Lung (tissue), 11 donors: ENCODE measurements at regions not wholly inside any gene's neighbourhood (a gene's known extent, or its start where the extent isn't known, plus 50 kb on each side); places are given as distances from the start of the nearest gene placed in this dataset.

ENCODE experiments used
- ATAC-seq: fragments of 200-7000 bp; cut with Tn5 transposase; one replicate; pipeline ENCODE4 v1.9.1; 2020; ENCODE audit warnings: moderate number of reproducible peaks; ENCODE audit not compliant: insufficient read depth, low FRiP score
- DNase-seq, 3 donors: peaks; one replicate each; pipeline ENCODE4 v3.0.0-alpha.2; 2013 to 2017
- H3K27ac ChIP-seq, 2 donors: one replicate each; pipeline ENCODE4 v1.5.1; 2013; ENCODE audit warnings: mild to moderate bottlenecking in 2 of 2, moderate library complexity in 2 of 2, control low read depth in 1 of 2, inconsistent platforms in 1 of 2, low read depth in 1 of 2, low read length in 1 of 2
- H3K27me3 ChIP-seq, 3 donors: one replicate each; pipeline ENCODE4 v1.5.1; 2013; ENCODE audit warnings: low read length in 2 of 3; ENCODE audit not compliant: control insufficient read depth in 3 of 3, insufficient read depth in 3 of 3
- H3K36me3 ChIP-seq, 4 donors: one replicate each; pipeline ENCODE4 v1.5.1; 2013; ENCODE audit warnings: low read length in 4 of 4, mild to moderate bottlenecking in 1 of 4, moderate library complexity in 1 of 4; ENCODE audit not compliant: control insufficient read depth in 4 of 4, insufficient read depth in 4 of 4
- H3K4me1 ChIP-seq, 5 donors: one replicate each; pipeline ENCODE4 v1.5.1; 2013; ENCODE audit warnings: low read length in 5 of 5, mild to moderate bottlenecking in 2 of 5, moderate library complexity in 1 of 5; ENCODE audit not compliant: control insufficient read depth in 5 of 5, insufficient read depth in 5 of 5
- H3K4me3 ChIP-seq: one replicate; pipeline ENCODE4 v1.5.1; 2013; ENCODE audit warnings: mild to moderate bottlenecking, control low read depth, moderate library complexity
- H3K9ac ChIP-seq, 2 donors: one replicate each; pipeline ENCODE4 v1.5.1; 2013; ENCODE audit warnings: low read length in 2 of 2, control low read depth in 1 of 2; ENCODE audit not compliant: insufficient read depth in 1 of 2
- H3K9me3 ChIP-seq, 4 donors: one replicate each; pipeline ENCODE4 v1.5.1; 2013; ENCODE audit warnings: low read length in 3 of 4, mild to moderate bottlenecking in 1 of 4, moderate library complexity in 1 of 4; ENCODE audit not compliant: control insufficient read depth in 4 of 4, insufficient read depth in 3 of 4
- WGBS, 2 donors: extraction: QIAGEN DNeasy Blood & Tissue Kit; methylation state at CpG; one replicate each; pipeline ENCODE4 v1.1.7; 2013; 5-methylcytosine and 5-hydroxymethylcytosine counted together
- TF ChIP-seq, protein P1 (sequence below): IDR thresholded peaks from 2 replicates; pipeline ENCODE4 v1.5.1; 2012; ENCODE audit warnings: mild to moderate bottlenecking; ENCODE audit errors: control extremely low read depth, extremely low read depth
- donor health status: control.
- donor health status: control.
- donor health status: Bipolar disorder and iron deficiency.
- donor health status: healthy.
- donor health status: DM: yes; HTN: yes; CAD: no.

DNA sequence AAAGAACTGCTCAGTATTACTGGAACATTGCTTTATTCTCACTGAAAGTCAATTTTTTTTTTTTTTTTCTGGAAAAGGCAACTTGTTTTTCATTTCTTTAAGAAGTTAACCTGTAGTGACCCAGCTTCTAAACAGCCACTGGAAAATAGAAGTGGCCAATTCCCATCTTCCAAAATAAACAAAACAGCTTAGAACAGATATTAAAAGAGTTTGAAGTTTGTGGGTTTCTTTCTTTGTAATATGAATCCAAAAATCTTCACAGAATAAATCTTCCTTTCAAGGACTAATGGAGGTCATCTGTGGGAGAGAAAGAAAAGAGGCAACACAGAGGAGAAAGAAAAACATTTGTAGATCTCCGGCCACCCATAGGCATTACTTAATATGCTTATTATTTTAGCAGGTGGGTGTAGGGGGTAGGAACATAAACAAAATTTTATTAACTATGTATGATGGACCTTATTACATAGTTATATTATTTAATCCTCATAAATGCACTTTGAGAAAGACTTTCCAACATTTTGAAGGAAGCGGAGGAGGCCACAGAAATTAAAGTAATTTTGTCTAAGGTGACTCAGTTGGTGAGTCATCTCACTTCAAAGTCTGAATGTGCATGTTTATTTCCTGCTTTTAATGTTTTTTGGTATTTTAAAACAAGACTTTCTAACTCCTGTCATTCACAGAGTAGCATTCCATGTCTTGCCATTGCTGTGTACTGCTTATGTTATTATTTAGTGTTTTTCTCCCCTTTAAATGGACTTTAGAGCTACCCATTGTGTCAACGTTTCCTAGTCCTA is 1791.8 kb upstream of the WWC1 start:
- H3K27me3 ChIP-seq: no peaks in the 10 kb centered on the region
- no peak overlapping the region for H3K27ac ChIP-seq
- TF ChIP-seq, protein P1, sequence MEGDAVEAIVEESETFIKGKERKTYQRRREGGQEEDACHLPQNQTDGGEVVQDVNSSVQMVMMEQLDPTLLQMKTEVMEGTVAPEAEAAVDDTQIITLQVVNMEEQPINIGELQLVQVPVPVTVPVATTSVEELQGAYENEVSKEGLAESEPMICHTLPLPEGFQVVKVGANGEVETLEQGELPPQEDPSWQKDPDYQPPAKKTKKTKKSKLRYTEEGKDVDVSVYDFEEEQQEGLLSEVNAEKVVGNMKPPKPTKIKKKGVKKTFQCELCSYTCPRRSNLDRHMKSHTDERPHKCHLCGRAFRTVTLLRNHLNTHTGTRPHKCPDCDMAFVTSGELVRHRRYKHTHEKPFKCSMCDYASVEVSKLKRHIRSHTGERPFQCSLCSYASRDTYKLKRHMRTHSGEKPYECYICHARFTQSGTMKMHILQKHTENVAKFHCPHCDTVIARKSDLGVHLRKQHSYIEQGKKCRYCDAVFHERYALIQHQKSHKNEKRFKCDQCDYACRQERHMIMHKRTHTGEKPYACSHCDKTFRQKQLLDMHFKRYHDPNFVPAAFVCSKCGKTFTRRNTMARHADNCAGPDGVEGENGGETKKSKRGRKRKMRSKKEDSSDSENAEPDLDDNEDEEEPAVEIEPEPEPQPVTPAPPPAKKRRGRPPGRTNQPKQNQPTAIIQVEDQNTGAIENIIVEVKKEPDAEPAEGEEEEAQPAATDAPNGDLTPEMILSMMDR: no peak
- DNase-seq (peak in 1 of 3 donors; percentile 11), ATAC-seq (no peak)
- no peak overlapping the region for H3K4me3 ChIP-seq
- no peaks in the 10 kb centered on the region for H3K9me3 ChIP-seq
- H3K9ac ChIP-seq: no peak overlapping the region
- 71 to 85% methylated on average over 3 of the region's 3 CpGs for WGBS, 2 donors
- H3K36me3 ChIP-seq: no peaks in the 10 kb centered on the region
- H3K4me1 ChIP-seq: no peaks in the 10 kb centered on the region

DNA sequence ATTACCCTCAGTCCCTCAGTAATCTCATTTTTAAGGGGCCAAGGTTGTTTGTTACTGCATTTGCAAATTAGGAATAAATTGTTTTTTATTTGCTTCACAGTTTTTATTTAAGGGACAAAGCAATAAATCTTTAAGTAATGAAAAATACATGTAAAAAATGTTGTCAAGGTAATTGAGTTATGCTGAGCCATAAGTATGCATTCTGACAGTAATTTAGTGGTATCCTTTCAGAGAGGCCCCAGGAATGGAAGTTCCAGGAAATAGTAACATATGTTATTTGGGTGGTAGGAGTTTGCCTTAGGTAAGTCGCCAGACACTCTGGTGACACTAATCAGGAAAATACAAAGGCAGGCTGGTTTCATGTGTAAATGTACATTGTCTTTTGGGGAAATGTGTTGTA is 1787.9 kb upstream of the WWC1 start:
- no peaks in the 10 kb centered on the region for H3K36me3 ChIP-seq
- no peak for DNase-seq
- ATAC-seq: no peak
- 77 to 85% methylated on average over 1 of the region's 1 CpG for WGBS, 2 donors
- H3K27ac ChIP-seq: no peak overlapping the region
- H3K4me3 ChIP-seq: no peak overlapping the region
- no peak overlapping the region for H3K9ac ChIP-seq
- H3K9me3 ChIP-seq: no peaks in the 10 kb centered on the region
- H3K27me3 ChIP-seq: no peaks in the 10 kb centered on the region
- H3K4me1 ChIP-seq: no peaks in the 10 kb centered on the region
- TF ChIP-seq, protein P1: no peak

DNA sequence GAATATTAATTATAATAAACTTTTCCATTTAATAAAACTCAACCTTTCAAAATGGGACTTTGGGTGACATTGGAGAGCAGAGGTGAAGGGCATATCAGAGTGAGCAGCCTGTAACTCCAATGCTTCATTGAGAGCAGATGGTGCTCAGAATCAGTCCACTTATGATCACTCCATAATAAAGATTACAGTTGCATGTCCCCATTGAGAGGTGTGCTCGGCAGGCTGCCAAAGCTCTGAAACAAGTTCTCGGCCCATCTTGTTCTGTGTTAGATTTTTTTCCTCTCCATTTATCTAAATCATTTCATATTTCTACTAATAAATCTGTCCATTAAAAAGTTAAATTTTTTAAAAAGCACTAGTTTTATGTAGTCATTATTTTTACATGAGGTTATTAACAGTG is 1786.4 kb upstream of the WWC1 start:
- Histone ChIP-seq H3K9me3 (no peaks in the 10 kb centered on the region), H3K4me1 (no peaks in the 10 kb centered on the region), H3K27me3 (no peaks in the 10 kb centered on the region), H3K4me3 (no peak overlapping the region), H3K9ac (no peak overlapping the region), H3K36me3 (no peaks in the 10 kb centered on the region), H3K27ac (no peak overlapping the region)
- TF ChIP-seq, protein P1: no peak
- DNase-seq: no peak
- 77 to 84% methylated on average over 2 of the region's 2 CpGs for WGBS, 2 donors
- no peak for ATAC-seq

DNA sequence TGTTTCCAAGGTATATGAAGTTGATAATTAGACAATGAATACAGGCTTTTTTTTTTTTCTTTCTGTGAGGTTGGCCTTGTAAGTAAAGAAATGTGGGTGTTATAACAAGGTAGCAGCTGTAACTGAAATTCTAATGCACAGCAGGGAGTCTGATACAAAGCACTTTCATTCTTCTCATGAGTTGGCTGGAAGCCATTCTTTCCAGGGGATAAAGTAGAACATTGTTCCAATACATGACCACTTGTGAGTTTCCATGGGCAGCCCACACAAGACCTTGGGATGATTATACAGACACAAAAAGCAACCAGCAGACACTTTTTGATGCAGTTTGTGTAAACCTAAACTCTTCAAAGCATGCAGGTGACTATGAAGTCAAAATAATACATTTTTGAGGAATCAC is 1785.9 kb upstream of the WWC1 start:
- DNase-seq: peak in 2 of 3 donors; percentile 13 to 29
- H3K36me3 ChIP-seq: no peaks in the 10 kb centered on the region
- no peak for ATAC-seq
- no peak overlapping the region for H3K9ac ChIP-seq
- no peak overlapping the region for H3K27ac ChIP-seq
- no peaks in the 10 kb centered on the region for H3K9me3 ChIP-seq
- H3K27me3 ChIP-seq: no peaks in the 10 kb centered on the region
- TF ChIP-seq, protein P1: no peak
- no peaks in the 10 kb centered on the region for H3K4me1 ChIP-seq
- no peak overlapping the region for H3K4me3 ChIP-seq
